ENCODE measurements at regions not wholly inside any gene's neighbourhood (a gene's known extent, or its start where the extent isn't known, plus 50 kb on each side); places are given as distances from the start of the nearest gene placed in this dataset.

DNA sequence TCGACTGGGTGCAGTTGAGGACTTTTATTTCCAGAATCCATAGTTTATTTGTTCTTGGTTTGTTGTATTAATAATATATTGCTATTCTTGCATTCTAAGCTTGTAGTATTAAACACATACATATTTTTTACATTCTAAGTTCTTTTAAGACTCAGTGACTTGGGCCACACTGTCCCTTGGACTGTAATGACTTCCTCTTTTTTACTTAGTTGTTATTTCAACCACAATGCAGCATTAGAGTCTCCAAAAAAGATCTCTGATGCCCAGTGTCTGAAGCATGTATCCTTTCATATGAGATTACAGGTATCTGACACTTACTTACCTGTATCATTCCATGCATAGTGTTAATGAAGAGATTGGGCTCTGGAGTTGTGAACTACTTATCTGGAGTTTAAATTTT, 864.9 kb upstream of the PCDH20 start:
- Histone ChIP-seq H3K27me3 (ENCODE audit: low read depth, low read length) (no peaks in the 10 kb centered on the region), H3K79me2 (ENCODE audit: low read length) (no peaks in the 10 kb centered on the region), H4K20me1 (ENCODE audit: insufficient read depth, low read length) (no peaks in the 10 kb centered on the region), H3K36me3 (replicated peaks; ENCODE audit: low read depth, low read length) (no peaks in the 10 kb centered on the region), H3K4me1 (ENCODE audit: low read length) (peaks cover 2% of the 10 kb centered on the region; the same call in 1 of the 2 replicates), H3K27ac (ENCODE audit: low read length) (no peak overlapping the region), H3K9ac (ENCODE audit: low read length) (no peak overlapping the region), H3K9me3 (ENCODE audit: insufficient read depth, low read length) (no peaks in the 10 kb centered on the region), H3K4me2 (ENCODE audit: low read length) (no peak overlapping the region), H3K4me3 (ENCODE audit: low read length) (no peak overlapping the region), H2AFZ (ENCODE audit: low read depth, low read length) (no peak overlapping the region)
- TF ChIP-seq, protein P1, sequence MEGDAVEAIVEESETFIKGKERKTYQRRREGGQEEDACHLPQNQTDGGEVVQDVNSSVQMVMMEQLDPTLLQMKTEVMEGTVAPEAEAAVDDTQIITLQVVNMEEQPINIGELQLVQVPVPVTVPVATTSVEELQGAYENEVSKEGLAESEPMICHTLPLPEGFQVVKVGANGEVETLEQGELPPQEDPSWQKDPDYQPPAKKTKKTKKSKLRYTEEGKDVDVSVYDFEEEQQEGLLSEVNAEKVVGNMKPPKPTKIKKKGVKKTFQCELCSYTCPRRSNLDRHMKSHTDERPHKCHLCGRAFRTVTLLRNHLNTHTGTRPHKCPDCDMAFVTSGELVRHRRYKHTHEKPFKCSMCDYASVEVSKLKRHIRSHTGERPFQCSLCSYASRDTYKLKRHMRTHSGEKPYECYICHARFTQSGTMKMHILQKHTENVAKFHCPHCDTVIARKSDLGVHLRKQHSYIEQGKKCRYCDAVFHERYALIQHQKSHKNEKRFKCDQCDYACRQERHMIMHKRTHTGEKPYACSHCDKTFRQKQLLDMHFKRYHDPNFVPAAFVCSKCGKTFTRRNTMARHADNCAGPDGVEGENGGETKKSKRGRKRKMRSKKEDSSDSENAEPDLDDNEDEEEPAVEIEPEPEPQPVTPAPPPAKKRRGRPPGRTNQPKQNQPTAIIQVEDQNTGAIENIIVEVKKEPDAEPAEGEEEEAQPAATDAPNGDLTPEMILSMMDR (IDR thresholded peaks at IDR 0.05; ENCODE audit: low read depth, low read length): no peak
- TF ChIP-seq EZH2phosphoT487 (IDR thresholded peaks at IDR 0.05; ENCODE audit: low read depth): no peak

DNA sequence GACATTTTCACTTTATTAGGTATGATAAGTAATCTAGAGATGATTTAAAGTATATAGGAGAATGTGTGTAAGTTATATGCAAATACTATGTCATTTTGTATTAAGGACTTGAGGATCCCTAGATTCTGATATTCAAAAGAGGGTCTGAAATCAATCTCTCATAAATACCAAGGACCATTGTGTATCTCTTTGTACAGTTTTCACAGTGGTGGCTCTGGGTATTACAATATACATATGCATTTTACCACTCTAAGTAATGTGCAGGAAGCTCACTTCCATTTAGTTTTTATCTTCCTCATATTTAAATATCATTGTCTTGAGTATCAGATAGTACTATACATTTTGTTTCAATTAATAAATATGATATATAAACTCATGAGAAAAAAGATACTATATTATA, 862.6 kb upstream of the PCDH20 start:
- Histone ChIP-seq H3K36me3 (replicated peaks; ENCODE audit: low read depth, low read length) (no peaks in the 10 kb centered on the region), H2AFZ (ENCODE audit: low read depth, low read length) (no peak overlapping the region), H3K27me3 (ENCODE audit: low read depth, low read length) (no peaks in the 10 kb centered on the region), H3K79me2 (ENCODE audit: low read length) (no peaks in the 10 kb centered on the region), H3K4me3 (ENCODE audit: low read length) (no peak overlapping the region), H3K9ac (ENCODE audit: low read length) (no peak overlapping the region), H3K4me1 (ENCODE audit: low read length) (peaks cover 8% of the 10 kb centered on the region; the same call in 1 of the 2 replicates), H4K20me1 (ENCODE audit: insufficient read depth, low read length) (no peaks in the 10 kb centered on the region), H3K27ac (ENCODE audit: low read length) (no peak overlapping the region), H3K4me2 (ENCODE audit: low read length) (no peak overlapping the region), H3K9me3 (ENCODE audit: insufficient read depth, low read length) (no peaks in the 10 kb centered on the region)
- no peak for TF ChIP-seq EZH2phosphoT487 (IDR thresholded peaks at IDR 0.05; ENCODE audit: low read depth)
- TF ChIP-seq, protein P1 (IDR thresholded peaks at IDR 0.05; ENCODE audit: low read depth, low read length): no peak

DNA sequence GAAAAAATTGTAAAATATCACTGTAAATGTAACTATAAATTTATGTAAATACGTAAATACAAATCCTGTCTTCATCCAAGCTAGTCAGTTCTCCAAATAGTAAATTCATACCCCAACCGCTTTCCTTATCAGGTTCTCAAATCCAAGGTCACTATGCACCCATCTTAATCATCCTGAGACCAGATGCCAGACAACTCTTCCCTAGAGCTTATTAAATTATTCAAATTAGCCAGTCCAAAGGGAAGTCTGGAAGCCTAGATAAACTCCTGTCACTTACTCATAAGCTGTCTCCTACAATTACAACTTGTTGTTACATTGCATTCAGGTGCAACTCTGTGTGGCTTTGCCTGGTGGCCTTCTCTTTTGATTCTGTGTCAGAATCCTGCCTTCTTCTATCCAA, 836.1 kb upstream of the PCDH20 start:
- Histone ChIP-seq H3K27me3 (ENCODE audit: low read depth, low read length) (no peaks in the 10 kb centered on the region), H3K4me3 (ENCODE audit: low read length) (no peak overlapping the region), H3K9me3 (ENCODE audit: insufficient read depth, low read length) (no peaks in the 10 kb centered on the region), H3K36me3 (replicated peaks; ENCODE audit: low read depth, low read length) (no peaks in the 10 kb centered on the region), H3K4me2 (ENCODE audit: low read length) (no peak overlapping the region), H4K20me1 (ENCODE audit: insufficient read depth, low read length) (no peaks in the 10 kb centered on the region), H3K4me1 (ENCODE audit: low read length) (no peaks in the 10 kb centered on the region), H2AFZ (ENCODE audit: low read depth, low read length) (no peak overlapping the region), H3K79me2 (ENCODE audit: low read length) (no peaks in the 10 kb centered on the region), H3K27ac (ENCODE audit: low read length) (no peak overlapping the region), H3K9ac (ENCODE audit: low read length) (no peak overlapping the region)
- no peak for TF ChIP-seq EZH2phosphoT487 (IDR thresholded peaks at IDR 0.05; ENCODE audit: low read depth)
- TF ChIP-seq, protein P1 (IDR thresholded peaks at IDR 0.05; ENCODE audit: low read depth, low read length): no peak

DNA sequence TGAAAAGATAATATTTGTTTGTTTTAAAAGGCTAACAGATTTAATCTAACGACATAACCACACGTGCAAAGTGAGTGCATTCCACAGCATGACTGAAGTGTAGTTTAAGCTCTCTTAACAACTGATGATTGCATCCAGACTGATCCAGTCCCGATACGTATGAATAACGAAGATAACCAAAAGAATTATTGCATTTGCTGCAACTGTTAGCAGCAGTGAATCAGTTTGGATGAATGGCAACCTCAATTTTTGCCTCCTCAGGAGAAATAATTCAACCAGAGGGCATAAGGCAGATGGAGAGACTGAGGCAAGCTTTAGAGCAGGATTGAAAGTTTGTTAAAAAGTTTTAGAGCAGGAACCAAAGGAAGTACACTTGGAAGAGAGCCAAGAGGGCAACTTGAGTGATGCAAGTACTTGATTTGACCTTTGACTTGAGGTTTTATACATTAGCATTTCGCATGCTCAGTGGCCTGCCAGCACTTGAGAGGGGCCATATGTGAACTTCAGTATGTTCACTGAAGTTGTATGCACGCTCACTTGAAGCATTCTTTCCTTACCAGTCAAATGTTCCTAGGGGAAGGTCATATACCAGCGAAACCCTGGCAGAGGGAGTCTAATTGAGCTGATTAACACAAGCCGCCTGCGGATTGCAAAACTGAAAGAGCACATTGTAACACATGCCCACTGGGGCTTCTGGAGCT, 835.0 kb upstream of the PCDH20 start:
- no peak for TF ChIP-seq EZH2phosphoT487 (IDR thresholded peaks at IDR 0.05; ENCODE audit: low read depth)
- TF ChIP-seq, protein P1 (IDR thresholded peaks at IDR 0.05; ENCODE audit: low read depth, low read length): no peak
- H3K79me2 ChIP-seq (ENCODE audit: low read length): no peaks in the 10 kb centered on the region
- H3K9me3 ChIP-seq (ENCODE audit: insufficient read depth, low read length): no peaks in the 10 kb centered on the region
- H3K4me3 ChIP-seq (ENCODE audit: low read length): no peak overlapping the region
- H3K27me3 ChIP-seq (ENCODE audit: low read depth, low read length): no peaks in the 10 kb centered on the region
- no peaks in the 10 kb centered on the region for H3K4me1 ChIP-seq (ENCODE audit: low read length)
- H3K4me2 ChIP-seq (ENCODE audit: low read length): no peak overlapping the region
- H3K36me3 ChIP-seq (replicated peaks; ENCODE audit: low read depth, low read length): no peaks in the 10 kb centered on the region
- no peak overlapping the region for H3K27ac ChIP-seq (ENCODE audit: low read length)
- no peak overlapping the region for H2AFZ ChIP-seq (ENCODE audit: low read depth, low read length)
- H3K9ac ChIP-seq (ENCODE audit: low read length): no peak overlapping the region
- no peaks in the 10 kb centered on the region for H4K20me1 ChIP-seq (ENCODE audit: insufficient read depth, low read length)
